ENCODE measurements at regions not wholly inside any gene's neighbourhood (a gene's known extent, or its start where the extent isn't known, plus 50 kb on each side); places are given as distances from the start of the nearest gene placed in this dataset.

DNA sequence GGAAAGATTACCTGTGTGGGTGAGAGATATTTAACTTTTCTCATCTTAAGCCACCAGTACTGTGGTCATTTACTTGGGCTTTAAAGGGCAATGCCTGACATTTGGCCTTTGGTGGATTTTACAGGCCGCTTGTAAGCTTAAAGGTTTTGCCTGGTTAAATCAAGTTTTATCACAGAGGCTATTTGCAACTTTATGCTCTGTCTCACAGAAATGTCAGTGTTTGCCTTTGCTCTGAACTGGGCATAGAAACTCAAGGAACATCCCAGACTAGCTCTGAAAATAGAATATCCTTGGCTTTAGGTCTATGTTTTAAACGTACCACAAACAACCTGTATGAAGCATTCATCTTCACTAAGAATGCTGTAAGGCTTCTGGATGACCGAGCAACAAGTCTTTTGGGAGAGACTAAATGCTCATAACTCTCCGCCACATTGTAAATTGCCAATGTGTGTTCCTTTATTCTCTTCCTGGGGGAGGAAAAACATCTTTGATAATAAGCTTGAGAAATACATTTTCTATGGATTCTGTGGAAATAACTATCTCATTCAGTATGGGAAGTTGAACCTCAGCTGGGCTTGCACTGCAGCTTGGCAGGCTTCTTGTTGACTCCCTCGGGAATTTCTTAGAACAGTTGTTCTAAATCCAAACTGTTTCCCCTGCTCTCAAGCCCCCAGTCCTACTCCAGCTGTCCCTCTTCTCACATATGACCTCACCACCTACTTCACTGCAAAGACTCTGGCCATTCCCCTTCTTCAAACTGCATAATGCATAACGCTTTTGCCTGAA lies 105.8 kb upstream of the WDR44 start:
- Histone ChIP-seq H2AK9ac (replicated peaks; ENCODE audit: low read depth, low read length, poor library complexity) (no peak overlapping the region), H2BK120ac (ENCODE audit: low read depth, low read length) (no peak overlapping the region), H3K27me3 (ENCODE audit: control insufficient read depth, insufficient read depth, low read length) (no peaks in the 10 kb centered on the region), H3K27ac (ENCODE audit: insufficient read depth, low read length) (peak overlapping the region; percentile 46; the same call in 1 of the 2 replicates), H4K20me1 (ENCODE audit: insufficient read depth, low read length) (no peaks in the 10 kb centered on the region), H4K8ac (ENCODE audit: low read depth in 2 of 2, low read length in 2 of 2) (no peak overlapping the region), H2BK5ac (ENCODE audit: low read depth, low read length, poor library complexity, severe bottlenecking) (peak overlapping the region; percentile 8), H3K9ac (ENCODE audit: low read depth, low read length) (no peak overlapping the region), H3K4me3 (ENCODE audit: insufficient read depth, low read depth, low read length) (no peak overlapping the region), H3K18ac (ENCODE audit: low read depth, low read length) (peak overlapping the region; percentile 74; the same call in 1 of the 2 replicates), H3K4me2 (ENCODE audit: low read depth, low read length) (peak overlapping the region; percentile 28; the same call in 1 of the 2 replicates), H3K23ac (ENCODE audit: low read depth, low read length) (no peak overlapping the region), H3K14ac (replicated peaks; ENCODE audit: low read depth, low read length) (no peak overlapping the region), H2AFZ (replicated peaks; ENCODE audit: low read length, poor library complexity) (no peak overlapping the region), H3K36me3 (ENCODE audit: control insufficient read depth, insufficient read depth, low read length) (no peaks in the 10 kb centered on the region), H3K4ac (ENCODE audit: low read depth, low read length) (no peak overlapping the region), H4K91ac (ENCODE audit: insufficient read depth, low read depth, low read length) (no peak overlapping the region), H2BK15ac (ENCODE audit: low read depth, low read length) (no peak overlapping the region), H3K79me1 (ENCODE audit: low read depth in 1 of 2, low read length in 2 of 2) (no peaks in the 10 kb centered on the region), H2AK5ac (ENCODE audit: low read depth, low read length) (no peak overlapping the region), H3K56ac (ENCODE audit: extremely low read depth, insufficient read depth, low read length) (no peak overlapping the region), H2BK20ac (ENCODE audit: low read depth, low read length) (no peak overlapping the region), H3K9me3 (ENCODE audit: control insufficient read depth, insufficient read depth, low read length) (no peaks in the 10 kb centered on the region), H3K9me1 (ENCODE audit: insufficient read depth, low read length) (no peaks in the 10 kb centered on the region), H4K5ac (ENCODE audit: low read depth, low read length) (peak overlapping the region; percentile 40; the same call in 1 of the 2 replicates), H3K4me1 (ENCODE audit: control insufficient read depth, insufficient read depth, low read length) (peaks cover 4% of the 10 kb centered on the region; the same call in 1 of the 2 replicates)
- 27% methylated on average over 2 of the region's 6 CpGs; no CpG with 5 or more reads in 1 of the 2 experiments for WGBS, 2 experiments (ENCODE audit: extremely low coverage in 2 of 2, insufficient read length in 1 of 2)
- TF ChIP-seq SMC3 (IDR thresholded peaks at IDR 0.05; ENCODE audit: low read depth, low read length) (no peak), MAFK (IDR thresholded peaks at IDR 0.05; ENCODE audit: low read depth, low read length) (no peak), NFE2L2 (IDR thresholded peaks at IDR 0.05; ENCODE audit: low read depth, low read length) (no peak), CEBPB (IDR thresholded peaks at IDR 0.05; ENCODE audit: low read depth, low read length) (no peak), RCOR1 (IDR thresholded peaks at IDR 0.05; ENCODE audit: insufficient replicate concordance, low read length) (no peak), MAZ (IDR thresholded peaks at IDR 0.05; ENCODE audit: borderline replicate concordance, low read depth, low read length) (no peak), MXI1 (IDR thresholded peaks at IDR 0.05; ENCODE audit: borderline replicate concordance, low read depth, low read length) (no peak), BHLHE40 (IDR thresholded peaks at IDR 0.05; ENCODE audit: low read depth, low read length) (no peak), RAD21 (IDR thresholded peaks at IDR 0.05; ENCODE audit: low read length) (no peak), POLR2A (IDR thresholded peaks at IDR 0.05; ENCODE audit: low read depth, low read length) (no peak), RFX5 (IDR thresholded peaks at IDR 0.05; ENCODE audit: low read depth, low read length) (no peak), FOS (IDR thresholded peaks at IDR 0.05; ENCODE audit: low read depth, low read length) (no peak)
- TF ChIP-seq, protein P1, sequence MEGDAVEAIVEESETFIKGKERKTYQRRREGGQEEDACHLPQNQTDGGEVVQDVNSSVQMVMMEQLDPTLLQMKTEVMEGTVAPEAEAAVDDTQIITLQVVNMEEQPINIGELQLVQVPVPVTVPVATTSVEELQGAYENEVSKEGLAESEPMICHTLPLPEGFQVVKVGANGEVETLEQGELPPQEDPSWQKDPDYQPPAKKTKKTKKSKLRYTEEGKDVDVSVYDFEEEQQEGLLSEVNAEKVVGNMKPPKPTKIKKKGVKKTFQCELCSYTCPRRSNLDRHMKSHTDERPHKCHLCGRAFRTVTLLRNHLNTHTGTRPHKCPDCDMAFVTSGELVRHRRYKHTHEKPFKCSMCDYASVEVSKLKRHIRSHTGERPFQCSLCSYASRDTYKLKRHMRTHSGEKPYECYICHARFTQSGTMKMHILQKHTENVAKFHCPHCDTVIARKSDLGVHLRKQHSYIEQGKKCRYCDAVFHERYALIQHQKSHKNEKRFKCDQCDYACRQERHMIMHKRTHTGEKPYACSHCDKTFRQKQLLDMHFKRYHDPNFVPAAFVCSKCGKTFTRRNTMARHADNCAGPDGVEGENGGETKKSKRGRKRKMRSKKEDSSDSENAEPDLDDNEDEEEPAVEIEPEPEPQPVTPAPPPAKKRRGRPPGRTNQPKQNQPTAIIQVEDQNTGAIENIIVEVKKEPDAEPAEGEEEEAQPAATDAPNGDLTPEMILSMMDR (conservative IDR thresholded peaks at IDR 0.05; ENCODE audit: low read depth, low read length), result no peak
- TF ChIP-seq, protein P2, sequence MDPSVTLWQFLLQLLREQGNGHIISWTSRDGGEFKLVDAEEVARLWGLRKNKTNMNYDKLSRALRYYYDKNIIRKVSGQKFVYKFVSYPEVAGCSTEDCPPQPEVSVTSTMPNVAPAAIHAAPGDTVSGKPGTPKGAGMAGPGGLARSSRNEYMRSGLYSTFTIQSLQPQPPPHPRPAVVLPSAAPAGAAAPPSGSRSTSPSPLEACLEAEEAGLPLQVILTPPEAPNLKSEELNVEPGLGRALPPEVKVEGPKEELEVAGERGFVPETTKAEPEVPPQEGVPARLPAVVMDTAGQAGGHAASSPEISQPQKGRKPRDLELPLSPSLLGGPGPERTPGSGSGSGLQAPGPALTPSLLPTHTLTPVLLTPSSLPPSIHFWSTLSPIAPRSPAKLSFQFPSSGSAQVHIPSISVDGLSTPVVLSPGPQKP (IDR thresholded peaks at IDR 0.05; ENCODE audit: borderline replicate concordance, low read depth, low read length), result no peak
- TF ChIP-seq, protein P3, sequence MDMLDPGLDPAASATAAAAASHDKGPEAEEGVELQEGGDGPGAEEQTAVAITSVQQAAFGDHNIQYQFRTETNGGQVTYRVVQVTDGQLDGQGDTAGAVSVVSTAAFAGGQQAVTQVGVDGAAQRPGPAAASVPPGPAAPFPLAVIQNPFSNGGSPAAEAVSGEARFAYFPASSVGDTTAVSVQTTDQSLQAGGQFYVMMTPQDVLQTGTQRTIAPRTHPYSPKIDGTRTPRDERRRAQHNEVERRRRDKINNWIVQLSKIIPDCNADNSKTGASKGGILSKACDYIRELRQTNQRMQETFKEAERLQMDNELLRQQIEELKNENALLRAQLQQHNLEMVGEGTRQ (IDR thresholded peaks at IDR 0.05; ENCODE audit: low read depth, low read length), result no peak
- BruUV-seq (replicated peaks), result no TSS peak
- ATAC-seq (ENCODE audit: low read depth) (no peak), DNase-seq (no peak)
- in situ Hi-C loops (cut with MboI; ENCODE audit: low sequenced_read_pairs) (no loop called here), intact Hi-C loops (cut with micrococcal nuclease) (no loop called here), dilution Hi-C loops (cut with HindIII; ENCODE audit: low sequenced_read_pairs, unreplicated experiment) (no loop called here)
- ChIA-PET CTCF (no interaction called here), POLR2A (ENCODE audit: unreplicated experiment) (no interaction called here)

All from IMR-90 (cell line).